Testis (tissue), 2 donors: ENCODE measurements at regions not wholly inside any gene's neighbourhood (a gene's known extent, or its start where the extent isn't known, plus 50 kb on each side); places are given as distances from the start of the nearest gene placed in this dataset.

ENCODE experiments used
- CTCF ChIP-seq, 3 experiments: fragments of 450-650 bp in 2 of 3; fragments of 200-600 bp in 1 of 3; sonication (generic) in 1 of 3; IDR thresholded peaks; one replicate each; pipeline ENCODE4 v1.5.1; 2016 to 2019; ENCODE audit warnings: antibody characterized with exemption in 3 of 3, mild to moderate bottlenecking in 2 of 3, moderate library complexity in 1 of 3
- POLR2A ChIP-seq: fragments of 450-650 bp; IDR thresholded peaks from one replicate; pipeline ENCODE4 v1.6.1; 2017; ENCODE audit warnings: antibody characterized with exemption, mild to moderate bottlenecking, moderate library complexity

GRCh38 chr20:40525351-40525750 lies 163.7 kb downstream of the MAFB start:
- TF ChIP-seq POLR2A (no peak), CTCF (IDR thresholded peaks at IDR 0.05) (no peak)
